Hindlimb muscle (tissue), 1 donor: ENCODE measurements at regions not wholly inside any gene's neighbourhood (a gene's known extent, or its start where the extent isn't known, plus 50 kb on each side); places are given as distances from the start of the nearest gene placed in this dataset.

ENCODE experiments used
- DNase-seq: peaks from one replicate; pipeline ENCODE4 v3.0.0-alpha.2; 2013

DNA sequence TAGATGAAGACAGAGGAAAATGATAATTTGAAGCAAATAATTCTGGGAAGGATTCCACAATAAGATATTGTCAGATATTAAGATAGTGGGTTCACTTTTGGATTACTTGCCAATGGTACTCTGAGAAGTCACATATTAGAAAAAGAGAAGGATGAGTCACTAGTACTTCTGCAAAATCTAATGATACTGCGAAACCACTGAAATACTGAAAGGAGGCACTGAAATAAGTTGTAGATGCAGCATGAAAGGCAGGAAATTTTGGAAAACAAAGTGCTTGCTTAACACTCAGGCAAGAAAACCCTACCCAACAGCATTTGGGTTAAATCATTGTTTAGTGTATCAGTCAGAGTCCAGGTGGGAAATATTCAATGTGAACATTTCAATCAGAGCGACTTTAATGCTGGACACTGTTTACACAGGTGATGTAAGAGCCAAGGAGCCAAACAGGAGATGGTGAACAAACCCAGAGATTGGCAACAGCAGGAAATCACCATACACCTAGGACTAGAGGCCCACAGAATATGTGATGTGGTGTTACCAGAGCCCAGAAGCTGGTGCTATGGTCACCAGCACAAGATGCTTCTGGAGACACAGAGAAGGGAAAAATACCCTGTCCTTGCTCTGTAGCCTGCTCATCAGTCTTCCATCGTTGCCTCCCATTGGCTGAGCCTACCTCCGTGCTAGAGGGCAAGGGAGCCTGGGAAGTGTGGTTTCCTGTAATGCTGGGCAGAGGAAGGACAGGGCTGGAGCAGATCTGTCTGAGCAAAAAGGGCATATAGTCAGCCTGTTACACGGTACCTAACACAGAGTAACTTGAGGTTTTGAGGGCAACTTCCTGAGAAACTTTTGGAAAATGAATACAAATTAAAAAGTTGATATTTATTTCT, 204.7 kb upstream of the ITGA4 start:
- DNase-seq = no peak

DNA sequence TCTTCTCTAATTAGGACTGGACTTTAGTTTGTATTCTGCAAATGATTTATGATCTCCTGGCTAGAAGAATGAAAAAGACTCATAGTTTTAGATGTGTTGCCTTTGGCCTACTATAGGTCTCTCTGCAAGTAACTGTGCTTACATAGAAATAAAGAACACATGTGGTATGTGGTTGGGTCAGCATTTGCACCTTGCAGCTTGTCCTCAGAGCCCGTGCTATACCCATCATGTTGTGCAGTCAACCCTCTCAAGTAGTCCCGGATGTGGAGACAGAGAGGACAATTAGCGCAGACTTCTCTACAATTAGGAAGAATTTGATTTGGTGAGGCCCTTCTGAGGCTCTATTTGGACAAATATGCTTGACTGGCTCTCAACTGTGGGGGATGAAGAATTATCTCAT, 203.7 kb upstream of the ITGA4 start:
- no peak for DNase-seq

DNA sequence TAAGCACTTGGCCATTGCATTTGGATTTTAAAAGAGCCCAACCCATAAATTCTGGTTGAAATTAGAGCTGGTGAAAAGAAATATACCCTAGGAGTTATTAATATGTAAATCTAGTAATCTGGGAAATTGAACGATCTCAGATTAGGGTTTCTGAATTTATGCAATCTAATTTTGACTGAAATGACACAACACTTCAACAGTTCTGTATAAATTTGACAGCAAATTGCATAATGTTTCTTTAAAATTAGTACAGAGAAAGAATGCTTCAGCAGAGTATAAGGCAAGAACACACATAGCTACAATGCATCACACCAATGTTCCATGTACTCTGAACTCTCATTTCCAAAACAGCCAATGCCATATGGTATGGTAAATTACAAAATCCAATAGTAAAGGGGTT, 201.5 kb upstream of the ITGA4 start:
- no peak for DNase-seq

DNA sequence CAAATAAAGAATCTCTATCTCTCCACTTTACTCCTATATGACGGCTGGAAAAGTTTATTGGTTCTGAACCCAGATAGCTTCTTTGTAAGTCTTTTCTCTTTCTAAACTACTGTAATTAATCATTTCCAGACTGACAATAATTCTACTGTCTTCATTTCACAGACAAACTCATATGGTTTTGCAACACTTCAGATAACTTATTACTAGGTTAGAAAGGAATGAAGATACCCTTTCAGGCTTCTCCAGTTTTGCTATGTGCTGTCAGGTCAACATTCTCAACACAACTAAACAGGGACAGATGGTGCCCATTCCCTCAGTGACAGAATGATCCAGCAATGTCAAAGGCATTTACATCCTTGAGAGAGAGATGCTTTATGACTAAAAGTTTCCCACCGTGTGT, 198.5 kb upstream of the ITGA4 start:
- DNase-seq = no peak

DNA sequence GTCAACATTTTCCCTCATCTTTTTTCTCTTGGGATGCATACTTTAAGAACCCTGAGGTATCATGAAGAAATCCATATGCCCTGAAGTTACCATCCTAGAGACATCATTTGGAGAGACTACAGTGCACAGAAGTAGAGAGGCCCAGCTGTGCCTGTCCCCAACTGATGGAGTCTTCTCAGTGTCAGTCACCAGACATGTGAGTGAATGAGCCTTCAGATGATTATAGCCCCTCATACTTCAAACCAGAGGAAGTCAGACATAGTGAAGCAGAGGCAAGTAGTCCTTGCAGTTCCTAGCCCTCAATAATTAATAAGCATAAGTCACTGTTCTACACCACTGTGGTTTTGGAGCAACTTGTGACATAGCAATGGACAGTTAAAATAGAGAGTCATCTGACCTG, 194.4 kb upstream of the ITGA4 start:
- no peak for DNase-seq

DNA sequence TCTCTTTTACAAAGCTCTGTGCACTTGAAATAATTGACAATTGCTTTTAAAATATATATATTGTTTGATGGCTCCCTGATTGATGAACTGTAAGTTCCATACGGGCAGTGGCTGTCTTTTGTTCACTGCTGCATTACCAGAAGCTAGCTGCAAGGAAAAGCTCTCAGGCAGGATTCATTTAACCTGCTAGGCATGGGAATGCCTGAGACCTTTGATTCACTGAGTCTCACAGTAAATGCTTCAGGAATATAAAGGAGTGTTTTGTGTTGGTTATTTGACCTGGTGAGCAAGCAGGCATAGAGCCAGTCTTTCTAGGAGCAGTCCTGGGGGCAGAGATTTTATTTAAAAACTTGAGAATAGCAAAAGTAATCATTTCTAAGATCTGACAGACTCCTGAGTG, 193.2 kb upstream of the ITGA4 start:
- DNase-seq = no peak

DNA sequence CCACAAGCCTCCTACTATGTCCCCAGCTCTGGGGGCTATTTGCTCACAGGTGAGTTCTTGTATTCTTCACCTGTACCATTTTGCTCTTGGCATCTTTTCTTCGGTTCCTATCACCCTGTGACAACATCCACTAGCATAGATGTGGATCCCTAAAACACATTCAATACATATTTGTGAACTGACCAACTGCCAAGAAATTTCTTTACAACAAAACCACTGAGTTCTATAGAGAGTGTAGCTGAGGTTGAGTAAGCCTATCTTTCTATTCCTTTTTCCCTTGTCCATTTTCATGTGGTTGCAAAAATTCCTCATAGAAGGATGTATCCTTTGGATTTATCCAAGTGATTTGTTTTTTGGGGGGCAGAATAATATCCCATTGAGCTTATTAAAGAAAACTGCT, 192.7 kb upstream of the ITGA4 start:
- no peak for DNase-seq

DNA sequence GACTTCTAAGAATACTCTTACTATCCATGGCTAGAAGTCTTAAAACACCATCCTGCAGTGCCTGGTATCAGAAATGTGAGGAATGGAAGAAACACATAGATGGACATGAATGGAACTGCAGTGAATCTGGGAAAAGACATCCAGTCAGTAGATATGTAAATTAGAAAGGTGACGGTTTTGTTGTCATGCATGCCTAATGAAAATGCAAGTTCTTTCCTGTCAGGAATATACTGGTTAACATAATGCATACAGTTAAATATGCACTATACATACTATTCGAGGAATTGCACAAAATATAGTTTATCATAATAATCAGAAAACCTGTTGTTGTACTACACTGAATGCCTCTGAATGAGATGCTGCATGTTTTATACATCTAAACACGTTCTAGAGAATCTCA, 190.6 kb upstream of the ITGA4 start:
- DNase-seq = no peak

DNA sequence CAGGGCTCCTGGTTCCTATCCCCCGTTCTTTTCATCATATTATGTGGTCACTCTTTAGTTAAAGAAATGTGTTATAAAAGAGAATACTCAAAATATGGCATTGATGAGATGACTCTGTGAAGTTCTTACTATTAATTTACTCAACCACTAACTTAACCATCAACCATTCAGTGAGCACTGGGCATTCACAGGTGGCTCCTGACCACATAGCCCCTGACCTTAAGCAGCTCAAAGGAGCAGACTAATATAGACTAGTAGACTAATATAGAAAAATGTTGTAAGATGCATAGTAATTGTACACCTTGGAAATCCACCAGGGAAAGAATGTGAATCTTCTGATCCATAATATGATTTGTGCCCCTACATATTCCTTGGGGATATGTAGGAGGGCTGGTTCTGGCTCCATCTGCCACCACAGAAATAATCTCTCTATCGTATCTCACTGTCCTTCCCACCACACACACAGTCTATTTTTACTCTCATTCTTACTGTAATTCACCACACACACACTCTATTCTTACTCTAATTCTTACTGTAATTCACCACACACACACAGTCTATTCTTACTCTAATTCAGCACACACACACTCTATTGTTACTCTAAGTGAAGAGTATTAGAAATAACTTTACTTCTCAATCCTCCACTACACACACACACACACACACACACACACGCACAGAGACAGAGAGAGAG, 188.9 kb upstream of the ITGA4 start:
- DNase-seq = no peak

DNA sequence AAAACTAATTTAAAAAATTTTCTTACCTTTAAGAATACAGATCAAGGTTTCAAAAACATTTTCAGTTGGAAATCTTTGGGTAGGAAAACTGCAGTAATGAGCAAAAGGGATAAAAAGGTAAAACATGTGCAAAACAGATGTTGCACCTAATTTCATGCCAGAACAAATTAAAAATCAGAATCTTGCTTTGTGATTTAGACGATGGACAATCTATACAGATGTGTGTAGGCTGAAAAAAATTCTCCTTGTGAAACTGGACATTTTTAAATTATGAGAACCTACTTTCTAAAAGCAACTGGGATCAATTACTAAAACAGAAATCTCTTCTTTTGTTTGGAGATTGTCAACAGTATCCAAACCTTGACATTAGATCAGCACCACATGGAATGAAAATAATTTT, 183.2 kb upstream of the ITGA4 start:
- DNase-seq = peak; percentile 28

DNA sequence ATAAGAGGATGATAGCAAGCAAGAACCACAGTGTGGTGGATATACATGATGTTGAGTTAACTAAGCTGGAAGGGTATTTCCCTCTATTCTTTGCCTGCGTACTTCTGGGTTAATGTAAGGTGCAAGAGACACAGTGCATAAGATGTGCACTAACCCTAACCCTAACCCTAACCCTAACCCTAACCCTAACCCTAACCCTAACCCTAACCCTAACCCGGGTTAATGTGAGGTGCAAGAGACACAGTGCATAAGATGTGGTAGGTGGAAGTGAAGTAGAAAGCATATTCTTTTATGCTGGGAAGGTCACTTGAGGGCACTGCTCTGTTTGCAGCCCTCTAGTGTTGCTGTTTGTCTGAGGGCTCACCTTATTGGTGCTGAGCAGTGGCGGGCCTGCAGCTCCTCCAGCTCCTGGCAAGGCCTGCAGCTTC, 181.5 kb upstream of the ITGA4 start:
- no peak for DNase-seq

DNA sequence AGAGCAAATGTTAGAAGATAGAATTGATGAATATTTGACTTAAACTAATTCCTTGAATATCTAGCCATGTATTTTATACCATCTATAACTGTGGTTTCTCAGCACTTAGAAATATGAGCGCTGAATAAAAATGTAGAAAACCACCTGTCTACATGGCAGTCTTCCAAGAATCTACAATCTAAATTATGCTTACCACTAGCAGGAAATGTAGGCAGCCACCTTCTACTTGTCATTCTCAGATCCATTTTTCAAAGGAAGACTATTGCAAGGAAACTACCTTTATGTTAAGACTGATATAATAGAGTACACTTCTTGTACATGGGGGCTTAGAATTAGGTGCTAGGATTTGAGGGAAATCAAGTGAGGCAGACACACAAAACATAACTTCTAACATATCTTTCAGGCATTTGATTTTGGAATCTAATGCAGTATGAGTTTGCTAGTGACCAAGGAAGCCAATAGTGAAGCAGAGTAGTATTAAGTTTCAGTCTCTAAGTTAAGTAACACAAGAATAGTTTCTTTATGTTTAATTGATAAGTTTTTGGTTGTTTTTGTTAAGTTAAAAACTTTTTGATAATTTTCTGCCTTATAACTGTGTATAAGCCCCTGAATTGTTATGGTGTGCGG, 175.9 kb upstream of the ITGA4 start:
- no peak for DNase-seq

DNA sequence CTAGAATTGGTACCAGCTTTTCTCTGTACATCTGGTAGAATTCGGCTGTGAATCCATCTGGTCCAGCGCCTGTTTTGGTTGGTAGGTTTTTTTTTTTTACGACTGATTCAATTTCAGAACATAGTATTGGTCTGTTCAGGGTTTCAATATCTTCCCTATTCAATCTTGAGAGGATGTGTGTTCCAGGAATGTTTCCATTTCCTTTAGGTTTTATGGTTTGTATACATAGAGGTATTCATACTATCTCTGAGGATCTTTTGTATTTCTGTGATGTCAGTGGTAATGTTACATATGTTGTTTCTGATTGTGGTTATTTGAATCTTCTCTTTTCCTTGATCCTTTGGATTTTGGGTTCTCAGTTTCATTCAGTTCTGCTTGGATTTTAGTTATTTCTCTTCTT, 172.1 kb upstream of the ITGA4 start:
- no peak for DNase-seq

DNA sequence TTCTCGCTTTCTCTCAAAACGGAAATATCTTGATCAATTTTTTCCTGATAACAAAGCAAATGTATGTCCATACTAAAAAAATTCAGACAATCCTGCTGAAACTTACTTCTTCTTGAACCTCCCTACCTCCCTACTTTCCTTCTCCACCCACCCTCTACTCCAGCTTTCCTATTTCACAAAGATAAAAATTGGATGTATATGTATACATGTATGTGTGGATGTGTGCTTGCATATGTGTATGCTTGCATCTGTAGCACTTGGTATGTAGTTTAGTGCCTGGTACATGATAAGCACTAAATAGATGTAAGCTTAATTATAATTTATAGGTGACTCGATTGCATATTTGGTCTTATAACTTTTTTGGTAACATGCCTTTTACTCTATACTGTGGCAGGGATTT, 167.5 kb upstream of the ITGA4 start:
- no peak for DNase-seq

DNA sequence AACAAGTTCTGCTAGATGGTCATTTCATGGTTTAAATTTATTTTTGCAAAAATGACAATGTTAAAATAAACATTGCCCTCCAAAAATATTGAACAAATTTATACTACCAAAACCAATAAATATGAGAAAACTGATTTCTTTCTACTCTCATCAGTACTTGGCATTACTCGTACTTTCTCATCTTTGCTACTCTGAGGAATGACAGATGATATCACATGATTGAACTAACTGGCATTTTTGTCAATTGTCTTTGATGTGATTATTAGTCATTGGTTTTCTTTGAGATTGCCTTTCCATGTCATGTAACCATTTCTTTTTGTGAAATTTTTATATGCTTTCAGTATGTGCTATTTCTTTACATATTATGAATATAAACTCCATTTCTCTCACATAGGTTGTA, 167.0 kb upstream of the ITGA4 start:
- DNase-seq = no peak

DNA sequence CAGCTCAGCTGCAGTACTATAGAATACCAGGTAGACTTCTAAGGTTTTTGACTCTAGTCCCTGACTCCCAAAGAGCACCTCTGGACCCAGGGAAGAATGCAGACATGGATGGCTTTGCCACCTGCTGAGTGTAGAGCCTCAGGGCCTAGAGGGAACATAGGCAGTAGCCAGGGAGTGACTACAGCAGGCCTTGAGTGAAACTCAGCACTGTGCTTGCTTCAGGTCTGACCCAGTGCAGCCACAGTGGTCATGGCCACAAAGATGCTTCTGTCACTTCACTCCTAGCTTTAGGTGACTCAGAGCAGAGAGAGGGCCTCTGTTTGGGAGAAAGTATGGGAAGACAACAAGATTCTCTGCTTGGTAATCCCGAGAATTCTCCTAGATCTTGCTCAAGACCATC, 162.2 kb upstream of the ITGA4 start:
- DNase-seq = no peak

DNA sequence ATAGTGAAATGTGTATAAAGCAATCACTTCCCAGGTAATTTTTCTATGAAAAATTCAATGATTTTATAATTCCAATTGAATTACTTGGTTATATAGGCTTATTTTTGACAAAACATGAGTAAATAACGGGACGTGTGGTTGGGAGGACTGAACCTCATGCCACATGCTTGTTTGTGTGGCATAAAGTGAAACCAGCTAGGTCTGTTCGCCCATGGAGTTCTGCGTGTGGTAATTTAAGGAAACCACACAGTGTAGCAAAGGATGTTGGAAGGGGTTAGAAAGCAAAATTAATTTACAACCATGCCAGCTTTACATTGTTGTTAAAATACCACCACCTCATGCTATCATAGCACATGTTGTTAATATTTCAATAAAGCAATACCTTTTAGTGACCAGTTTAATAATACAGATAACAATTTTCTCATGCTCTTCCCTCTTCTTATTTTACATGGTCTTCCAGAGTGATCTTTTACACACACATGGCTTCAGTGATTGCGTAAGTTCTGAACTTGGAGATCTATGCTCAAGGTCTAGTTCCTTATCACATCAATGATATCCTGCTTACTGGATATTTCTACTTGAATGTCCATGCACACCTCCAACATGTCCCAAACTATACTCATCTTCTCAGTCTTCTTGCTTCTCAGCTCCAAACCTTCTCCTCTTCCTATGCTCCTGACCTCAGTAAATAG, 156.4 kb upstream of the ITGA4 start:
- DNase-seq = no peak

DNA sequence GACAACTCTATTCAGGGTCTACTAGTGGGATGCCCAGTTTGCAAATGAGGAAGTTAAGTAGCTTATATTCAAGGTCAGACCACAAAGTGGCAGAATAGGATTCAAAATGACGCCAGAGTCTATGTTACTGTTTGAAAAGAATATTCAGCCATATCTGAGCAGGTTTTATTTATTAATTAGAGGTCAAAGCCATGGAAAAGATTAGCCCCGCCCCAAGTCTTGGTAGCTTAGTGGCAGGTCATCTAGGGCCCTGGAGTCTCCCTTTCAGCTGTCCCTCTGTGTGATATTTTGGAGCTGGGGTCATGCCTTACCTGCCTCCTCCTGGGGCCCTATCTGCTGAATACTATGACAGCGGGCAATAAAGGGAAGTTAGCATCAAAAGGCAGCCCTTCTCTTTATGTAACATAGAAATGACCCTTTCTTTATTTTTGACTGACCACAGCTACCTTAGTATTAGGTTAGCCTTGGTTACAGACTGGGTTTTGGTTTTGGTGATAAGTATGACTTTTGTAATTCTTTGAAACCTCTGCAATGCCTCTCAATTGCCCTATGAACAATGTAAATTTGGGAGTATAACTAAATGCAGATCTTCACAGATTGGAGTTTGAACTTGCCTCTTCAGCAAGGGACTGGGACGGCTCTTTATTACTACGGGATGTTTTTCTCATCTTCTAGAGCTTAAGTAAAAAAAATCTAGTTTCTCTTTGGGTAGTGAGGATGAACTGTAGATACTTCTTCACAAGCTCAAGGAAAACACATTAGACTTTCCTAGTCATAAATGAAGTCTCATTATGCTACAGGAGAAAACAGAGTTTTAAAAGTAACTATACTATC, 153.0 kb upstream of the ITGA4 start:
- no peak for DNase-seq

DNA sequence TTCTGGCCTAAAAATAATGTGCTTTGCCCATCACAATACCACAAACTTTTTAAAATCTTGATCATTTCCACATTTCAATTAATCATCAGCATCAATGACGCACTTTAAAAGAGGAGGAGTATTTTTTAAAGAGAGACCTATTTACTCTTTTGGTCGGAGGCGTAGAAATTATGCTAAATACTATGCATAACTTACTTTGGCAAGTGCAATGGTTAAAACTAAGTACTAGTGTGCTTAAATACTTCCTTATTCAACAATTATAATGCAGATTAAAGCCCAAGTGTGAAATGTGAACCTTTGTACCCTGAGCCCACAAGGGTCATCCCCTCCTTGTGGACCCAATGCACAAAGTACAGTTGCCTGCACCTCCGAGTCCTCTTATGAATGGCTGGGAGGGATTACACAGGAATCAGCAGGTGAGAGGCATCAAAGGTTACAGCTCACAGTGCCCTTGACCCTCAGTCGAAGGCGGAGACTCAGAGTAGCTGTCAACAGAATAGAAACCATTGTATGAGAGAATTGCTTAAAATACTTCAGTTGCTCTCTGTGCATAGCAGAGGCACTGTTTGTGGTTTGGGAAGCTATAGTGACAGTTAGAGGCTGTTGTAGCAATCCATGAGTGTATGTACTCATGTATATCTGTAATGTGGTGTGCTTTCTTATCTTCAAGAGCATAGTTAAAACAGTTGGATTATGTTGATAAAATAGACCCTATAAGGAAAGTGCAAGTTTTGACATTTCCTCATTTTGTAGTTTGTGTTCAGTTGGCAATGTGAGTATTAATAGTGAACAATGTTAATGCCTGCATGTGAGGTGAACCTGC, 151.7 kb upstream of the ITGA4 start:
- no peak for DNase-seq

DNA sequence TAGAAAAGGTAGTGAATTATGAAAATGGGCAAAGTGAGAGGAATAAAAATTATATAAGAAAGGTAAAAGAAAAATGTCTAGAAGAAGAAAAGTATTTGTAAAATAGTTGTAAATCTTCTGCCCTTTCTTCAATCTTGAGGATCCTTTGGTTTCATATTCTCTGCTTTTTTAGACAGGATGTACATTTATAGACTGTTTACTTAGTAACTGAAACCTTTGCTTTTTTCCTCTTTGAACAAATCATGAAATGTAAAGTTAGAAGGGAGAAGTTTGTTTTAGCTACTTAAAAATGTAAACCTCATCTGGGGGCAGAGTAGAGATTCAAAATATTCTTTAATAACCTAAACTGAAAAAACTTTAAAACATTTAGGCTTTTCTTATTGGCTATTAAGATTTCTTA, 150.4 kb upstream of the ITGA4 start:
- no peak for DNase-seq
